ENCODE measurements at regions not wholly inside any gene's neighbourhood (a gene's known extent, or its start where the extent isn't known, plus 50 kb on each side); places are given as distances from the start of the nearest gene placed in this dataset.

- Histone ChIP-seq H3K27me3 (ENCODE audit: control insufficient read depth, insufficient read depth, low read length) (no peaks in the 10 kb centered on the region), H3K9me3 (ENCODE audit: control insufficient read depth, low read length) (no peaks in the 10 kb centered on the region), H3K27ac (no peak overlapping the region), H3K4me1 (no peaks in the 10 kb centered on the region), H2AFZ (no peak overlapping the region), H3K9ac (no peak overlapping the region), H3K79me2 (no peaks in the 10 kb centered on the region), H3K36me3 (ENCODE audit: control insufficient read depth, insufficient read depth, low read length) (no peaks in the 10 kb centered on the region), H3K4me3 (ENCODE audit: low read depth, low read length) (no peak overlapping the region), H3K4me2 (ENCODE audit: low read length) (no peak overlapping the region)
- no peak for TF ChIP-seq CTCF (IDR thresholded peaks at IDR 0.05)
Measured at GRCh38 chr4:129863206-129863605, 767.3 kb downstream of the C4orf33 start.

GRCh38 chr4:129883996-129884395 lies 788.0 kb downstream of the C4orf33 start:
- Histone ChIP-seq H3K79me2 (no peaks in the 10 kb centered on the region), H2AFZ (no peak overlapping the region), H3K4me1 (no peaks in the 10 kb centered on the region), H3K36me3 (ENCODE audit: control insufficient read depth, insufficient read depth, low read length) (no peaks in the 10 kb centered on the region), H3K4me2 (ENCODE audit: low read length) (no peak overlapping the region), H3K27me3 (ENCODE audit: control insufficient read depth, insufficient read depth, low read length) (no peaks in the 10 kb centered on the region), H3K27ac (no peak overlapping the region), H3K9ac (no peak overlapping the region), H3K9me3 (ENCODE audit: control insufficient read depth, low read length) (no peaks in the 10 kb centered on the region), H3K4me3 (ENCODE audit: low read depth, low read length) (no peak overlapping the region)
- TF ChIP-seq CTCF (IDR thresholded peaks at IDR 0.05): no peak

- Histone ChIP-seq H3K79me2 (no peaks in the 10 kb centered on the region), H3K27me3 (ENCODE audit: control insufficient read depth, insufficient read depth, low read length) (no peaks in the 10 kb centered on the region), H3K27ac (no peak overlapping the region), H3K4me1 (no peaks in the 10 kb centered on the region), H3K4me2 (ENCODE audit: low read length) (no peak overlapping the region), H3K9me3 (ENCODE audit: control insufficient read depth, low read length) (no peaks in the 10 kb centered on the region), H3K9ac (no peak overlapping the region), H2AFZ (no peak overlapping the region), H3K36me3 (ENCODE audit: control insufficient read depth, insufficient read depth, low read length) (no peaks in the 10 kb centered on the region), H3K4me3 (ENCODE audit: low read depth, low read length) (no peak overlapping the region)
- no peak for TF ChIP-seq CTCF (IDR thresholded peaks at IDR 0.05)
Measured at GRCh38 chr4:129897111-129897510, 801.2 kb downstream of the C4orf33 start.

GRCh38 chr4:129899849-129900248 lies 803.9 kb downstream of the C4orf33 start:
- no peak overlapping the region for H3K4me3 ChIP-seq (ENCODE audit: low read depth, low read length)
- no peaks in the 10 kb centered on the region for H3K9me3 ChIP-seq (ENCODE audit: control insufficient read depth, low read length)
- H3K36me3 ChIP-seq (ENCODE audit: control insufficient read depth, insufficient read depth, low read length): no peaks in the 10 kb centered on the region
- H3K79me2 ChIP-seq: no peaks in the 10 kb centered on the region
- H3K27ac ChIP-seq: no peak overlapping the region
- H2AFZ ChIP-seq: no peak overlapping the region
- no peak overlapping the region for H3K9ac ChIP-seq
- no peaks in the 10 kb centered on the region for H3K27me3 ChIP-seq (ENCODE audit: control insufficient read depth, insufficient read depth, low read length)
- no peak for TF ChIP-seq CTCF (IDR thresholded peaks at IDR 0.05)
- no peak overlapping the region for H3K4me2 ChIP-seq (ENCODE audit: low read length)
- no peaks in the 10 kb centered on the region for H3K4me1 ChIP-seq

- TF ChIP-seq CTCF (IDR thresholded peaks at IDR 0.05): no peak
- no peaks in the 10 kb centered on the region for H3K27me3 ChIP-seq (ENCODE audit: control insufficient read depth, insufficient read depth, low read length)
- H3K4me1 ChIP-seq: no peaks in the 10 kb centered on the region
- no peaks in the 10 kb centered on the region for H3K79me2 ChIP-seq
- H2AFZ ChIP-seq: no peak overlapping the region
- no peak overlapping the region for H3K9ac ChIP-seq
- no peak overlapping the region for H3K27ac ChIP-seq
- no peaks in the 10 kb centered on the region for H3K9me3 ChIP-seq (ENCODE audit: control insufficient read depth, low read length)
- no peak overlapping the region for H3K4me3 ChIP-seq (ENCODE audit: low read depth, low read length)
- H3K4me2 ChIP-seq (ENCODE audit: low read length): no peak overlapping the region
- no peaks in the 10 kb centered on the region for H3K36me3 ChIP-seq (ENCODE audit: control insufficient read depth, insufficient read depth, low read length)
Measured at GRCh38 chr4:129900430-129900953, 804.5 kb downstream of the C4orf33 start.
